ENCODE measurements at regions not wholly inside any gene's neighbourhood (a gene's known extent, or its start where the extent isn't known, plus 50 kb on each side); places are given as distances from the start of the nearest gene placed in this dataset.

DNA sequence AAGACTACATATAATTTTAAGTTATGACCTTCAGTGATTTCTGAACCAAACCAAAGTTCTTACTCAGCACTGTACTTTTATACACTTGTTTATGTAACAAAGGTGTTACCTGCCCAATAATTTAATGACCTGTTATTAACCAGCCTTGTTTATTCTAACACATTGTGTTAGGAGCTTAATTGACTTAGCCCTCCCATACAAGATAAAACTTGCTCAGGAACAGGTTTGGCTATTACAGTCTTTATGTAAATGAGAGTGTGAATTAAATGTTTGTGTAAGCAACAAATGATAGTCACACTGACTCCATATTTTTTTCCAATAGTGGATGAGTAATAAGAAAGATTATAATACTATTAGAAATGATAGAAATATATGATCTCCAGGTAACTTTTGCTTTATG, 51.8 kb upstream of the MYCBP2 start:
- DNase-seq, result no peak

GRCh38 chr13:77377016-77377415, 50.1 kb upstream of the MYCBP2 start:
- DNase-seq, result no peak

All from NCI-H1930 (cell line).